ENCODE measurements at regions not wholly inside any gene's neighbourhood (a gene's known extent, or its start where the extent isn't known, plus 50 kb on each side); places are given as distances from the start of the nearest gene placed in this dataset.
A peak's percentile ranks its signal among the peaks of the same experiment; 100 is the strongest.

GRCh38 chr5:38650540-38650939 lies 94.1 kb upstream of the LIFR start:
- no peaks in the 10 kb centered on the region for H3K36me3 Mint-ChIP-seq
- 13% methylated on average over 4 of the region's 7 CpGs for WGBS (ENCODE audit: insufficient coverage)
- Histone ChIP-seq H3K36me3 (replicated peaks in 1 of 2; ENCODE audit: control insufficient read depth in 1 of 2, insufficient read depth in 2 of 2, low read length in 2 of 2) (no peaks in the 10 kb centered on the region), H3K4me2 (replicated peaks; ENCODE audit: extremely low read depth, low read length, poor library complexity, severe bottlenecking) (no peak overlapping the region), H3K4me3 (replicated peaks in 1 of 3; ENCODE audit: low read depth in 2 of 3, low read length in 3 of 3) (no peak overlapping the region), H3K9ac (ENCODE audit: insufficient read depth, low read length, poor library complexity, severe bottlenecking) (no peak overlapping the region), H4K20me1 (ENCODE audit: insufficient read depth, low read length) (no peaks in the 10 kb centered on the region), H3K79me2 (ENCODE audit: insufficient read depth, low read length) (no peaks in the 10 kb centered on the region), H3K27ac (ENCODE audit: low read depth in 1 of 2, low read length in 2 of 2) (no peak overlapping the region), H3K4me1 (ENCODE audit: control insufficient read depth in 1 of 2, insufficient read depth in 2 of 2, low read length in 2 of 2) (peaks cover 0 to 4% of the 10 kb centered on the region in 2 donors), H3K9me3 (replicated peaks in 1 of 2; ENCODE audit: control insufficient read depth in 1 of 2, insufficient read depth in 1 of 2, low read length in 2 of 2) (peaks cover 0 to 6% of the 10 kb centered on the region in 2 donors), H3K27me3 (ENCODE audit: control insufficient read depth in 2 of 2, insufficient read depth in 2 of 2, low read length in 2 of 2) (peaks cover 0 to 4% of the 10 kb centered on the region in 2 donors), H2AFZ (ENCODE audit: insufficient read depth, low read depth, low read length, poor library complexity, severe bottlenecking) (no peak overlapping the region)
- no peak for TF ChIP-seq CTCF (IDR thresholded peaks at IDR 0.05)
- DNase-seq = no peak
- intact Hi-C loops (cut with micrococcal nuclease) = no loop called here
- peak overlapping the region in 1 of 2 donors; percentile 44 for H3K4me3 Mint-ChIP-seq
- H3K4me1 Mint-ChIP-seq = peaks cover 4% of the 10 kb centered on the region
- peaks cover 0 to 5% (median 1%) of the 10 kb centered on the region in 3 donors for H3K27me3 Mint-ChIP-seq (ENCODE audit: low read depth in 3 of 3)
- H3K27ac Mint-ChIP-seq = peak overlapping the region in 1 of 7 donors; percentile 77
- peaks cover 0 to 19% (median 4%) of the 10 kb centered on the region in 7 donors for H3K9me3 Mint-ChIP-seq

- Mint-ChIP-seq H3K36me3 (no peaks in the 10 kb centered on the region), H3K4me3 (peak overlapping the region in 1 of 2 donors; percentile 44), H3K9me3 (peaks cover 0 to 15% (median 4%) of the 10 kb centered on the region in 7 donors), H3K27ac (no peak overlapping the region), H3K27me3 (ENCODE audit: low read depth in 3 of 3) (peaks cover under 1 to 5% (median 1%) of the 10 kb centered on the region in 3 donors), H3K4me1 (peaks cover 4% of the 10 kb centered on the region)
- Histone ChIP-seq H3K9ac (ENCODE audit: insufficient read depth, low read length, poor library complexity, severe bottlenecking) (no peak overlapping the region), H3K79me2 (ENCODE audit: insufficient read depth, low read length) (no peaks in the 10 kb centered on the region), H3K4me1 (ENCODE audit: control insufficient read depth in 1 of 2, insufficient read depth in 2 of 2, low read length in 2 of 2) (peaks cover 0 to 4% of the 10 kb centered on the region in 2 donors), H3K4me3 (replicated peaks in 1 of 3; ENCODE audit: low read depth in 2 of 3, low read length in 3 of 3) (no peak overlapping the region), H2AFZ (ENCODE audit: insufficient read depth, low read depth, low read length, poor library complexity, severe bottlenecking) (no peak overlapping the region), H4K20me1 (ENCODE audit: insufficient read depth, low read length) (no peaks in the 10 kb centered on the region), H3K9me3 (replicated peaks in 1 of 2; ENCODE audit: control insufficient read depth in 1 of 2, insufficient read depth in 1 of 2, low read length in 2 of 2) (peaks cover 0 to 3% of the 10 kb centered on the region in 2 donors), H3K36me3 (replicated peaks in 1 of 2; ENCODE audit: control insufficient read depth in 1 of 2, insufficient read depth in 2 of 2, low read length in 2 of 2) (no peaks in the 10 kb centered on the region), H3K4me2 (replicated peaks; ENCODE audit: extremely low read depth, low read length, poor library complexity, severe bottlenecking) (no peak overlapping the region), H3K27me3 (ENCODE audit: control insufficient read depth in 2 of 2, insufficient read depth in 2 of 2, low read length in 2 of 2) (peaks cover 0 to 7% of the 10 kb centered on the region in 2 donors), H3K27ac (ENCODE audit: low read depth in 1 of 2, low read length in 2 of 2) (no peak overlapping the region)
- peak in 1 of 3 donors; percentile 51 for DNase-seq
- WGBS (ENCODE audit: insufficient coverage) = 20% methylated on average over 1 of the region's 8 CpGs
- intact Hi-C loops (cut with micrococcal nuclease) = no loop called here
- no peak for TF ChIP-seq CTCF (IDR thresholded peaks at IDR 0.05)
Measured at GRCh38 chr5:38650946-38651345, 94.5 kb upstream of the LIFR start.

All from CD14-positive monocyte (primary cell).